ENCODE measurements at regions not wholly inside any gene's neighbourhood (a gene's known extent, or its start where the extent isn't known, plus 50 kb on each side); places are given as distances from the start of the nearest gene placed in this dataset.

DNA sequence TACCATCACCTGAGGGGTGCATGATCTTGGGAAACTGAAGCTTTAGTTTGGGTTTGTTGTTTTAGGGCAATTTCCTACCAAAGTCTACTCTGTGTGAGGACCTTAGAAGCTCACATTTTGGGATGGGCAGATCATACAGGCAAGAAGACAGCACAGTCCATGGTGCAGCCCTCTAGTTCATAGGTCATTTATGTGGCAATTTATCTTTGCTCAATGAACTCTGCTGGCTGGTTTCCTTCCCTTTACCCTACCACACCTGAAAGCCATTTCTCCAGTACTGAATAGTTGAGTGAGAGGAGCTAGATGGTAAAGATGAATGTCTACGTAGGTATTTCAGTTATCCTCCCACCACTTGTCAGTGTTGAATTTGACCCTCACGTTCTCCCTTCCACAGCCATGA, 87.5 kb upstream of the KLF12 start:
- TF ChIP-seq CTCF (IDR thresholded peaks at IDR 0.05; ENCODE audit: low read depth, low read length): no peak
- Histone ChIP-seq H3K4me3 (ENCODE audit: low read depth, low read length) (no peak overlapping the region), H3K27ac (no peak overlapping the region), H3K9me3 (ENCODE audit: severe bottlenecking) (no peaks in the 10 kb centered on the region), H3K27me3 (ENCODE audit: insufficient read depth, low read depth, severe bottlenecking) (no peaks in the 10 kb centered on the region), H3K36me3 (no peaks in the 10 kb centered on the region)
- DNase-seq: no peak

- H3K27me3 ChIP-seq (ENCODE audit: insufficient read depth, low read depth, severe bottlenecking): no peaks in the 10 kb centered on the region
- H3K9me3 ChIP-seq (ENCODE audit: severe bottlenecking): no peaks in the 10 kb centered on the region
- no peak for DNase-seq
- H3K27ac ChIP-seq: no peak overlapping the region
- no peak for TF ChIP-seq CTCF (IDR thresholded peaks at IDR 0.05; ENCODE audit: low read depth, low read length)
- no peak overlapping the region for H3K4me3 ChIP-seq (ENCODE audit: low read depth, low read length)
- H3K36me3 ChIP-seq: no peaks in the 10 kb centered on the region
These were observed 85.4 kb upstream of the KLF12 start for GRCh38 chr13:74219566-74219965.

DNA sequence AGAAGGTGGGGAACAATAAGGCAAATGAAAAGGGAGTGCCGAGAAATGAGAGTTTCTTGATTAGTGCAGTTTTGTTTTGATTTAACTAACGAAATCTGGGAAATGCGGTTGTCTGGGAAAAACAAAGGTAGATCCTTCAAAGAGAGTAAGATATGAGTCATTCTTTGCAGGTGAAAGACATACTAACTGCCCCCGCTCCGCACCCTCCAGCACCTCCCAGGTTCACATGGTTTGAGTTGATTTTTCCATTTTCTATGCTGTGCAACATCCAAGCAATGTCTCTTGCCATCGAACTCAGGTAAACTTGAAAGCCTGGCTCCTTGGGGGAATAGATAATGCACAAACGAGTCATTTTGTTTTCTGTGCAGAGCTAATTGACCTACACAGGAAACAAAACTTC, 84.1 kb upstream of the KLF12 start:
- Histone ChIP-seq H3K9me3 (ENCODE audit: severe bottlenecking) (no peaks in the 10 kb centered on the region), H3K4me3 (ENCODE audit: low read depth, low read length) (no peak overlapping the region), H3K27me3 (ENCODE audit: insufficient read depth, low read depth, severe bottlenecking) (no peaks in the 10 kb centered on the region), H3K36me3 (no peaks in the 10 kb centered on the region), H3K27ac (no peak overlapping the region)
- DNase-seq: no peak
- no peak for TF ChIP-seq CTCF (IDR thresholded peaks at IDR 0.05; ENCODE audit: low read depth, low read length)

DNA sequence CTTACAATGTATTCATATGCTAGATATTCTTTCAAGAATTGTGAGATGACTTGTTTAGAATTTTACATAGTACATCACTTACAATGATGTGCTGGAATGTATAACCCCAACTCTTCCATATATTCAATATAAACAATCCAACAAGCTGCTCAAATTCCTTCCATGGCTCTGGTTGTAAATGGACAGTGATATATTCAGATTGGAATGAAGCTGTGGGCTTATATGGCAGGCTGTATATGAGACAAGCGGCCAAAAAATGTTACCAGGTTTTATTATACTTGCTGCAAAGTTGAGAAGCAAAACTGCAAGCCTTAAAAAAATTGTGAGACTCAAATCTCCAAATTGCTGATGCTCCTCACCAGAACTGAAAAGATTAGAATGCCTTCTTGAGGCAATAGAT, 83.6 kb upstream of the KLF12 start:
- no peak for TF ChIP-seq CTCF (IDR thresholded peaks at IDR 0.05; ENCODE audit: low read depth, low read length)
- H3K4me3 ChIP-seq (ENCODE audit: low read depth, low read length): no peak overlapping the region
- no peak for DNase-seq

DNA sequence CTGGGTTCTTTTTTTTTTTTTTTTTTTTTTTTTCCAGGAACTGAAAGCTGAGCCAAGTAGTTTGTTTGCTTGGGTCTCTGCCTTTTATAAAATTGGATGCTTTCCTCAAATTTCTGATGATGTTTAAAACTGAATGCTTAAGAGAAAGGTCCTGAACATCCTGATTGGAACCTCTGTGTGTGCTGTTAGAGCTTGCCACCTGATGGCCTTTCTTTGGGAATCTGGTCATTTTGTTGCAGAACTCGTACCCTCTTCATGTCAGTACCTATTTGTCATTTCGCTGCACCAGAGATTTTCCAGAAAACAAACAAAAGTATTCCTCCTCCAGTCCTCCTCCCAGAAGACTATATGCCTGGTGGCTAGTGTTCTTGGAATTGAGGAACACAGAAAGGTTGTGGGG, 81.2 kb upstream of the KLF12 start:
- Histone ChIP-seq H3K4me3 (ENCODE audit: low read depth, low read length) (no peak overlapping the region), H3K27me3 (ENCODE audit: insufficient read depth, low read depth, severe bottlenecking) (no peaks in the 10 kb centered on the region), H3K27ac (no peak overlapping the region), H3K9me3 (ENCODE audit: severe bottlenecking) (no peaks in the 10 kb centered on the region), H3K36me3 (no peaks in the 10 kb centered on the region)
- no peak for DNase-seq
- no peak for TF ChIP-seq CTCF (IDR thresholded peaks at IDR 0.05; ENCODE audit: low read depth, low read length)

More for the DNA sequence above, 83.6 kb upstream of the KLF12 start:
- Histone ChIP-seq H3K27ac (no peak overlapping the region), H3K9me3 (ENCODE audit: severe bottlenecking) (no peaks in the 10 kb centered on the region), H3K36me3 (no peaks in the 10 kb centered on the region), H3K27me3 (ENCODE audit: insufficient read depth, low read depth, severe bottlenecking) (no peaks in the 10 kb centered on the region)

- H3K9me3 ChIP-seq (ENCODE audit: severe bottlenecking): no peaks in the 10 kb centered on the region
- H3K36me3 ChIP-seq: no peaks in the 10 kb centered on the region
- no peak overlapping the region for H3K27ac ChIP-seq
- H3K27me3 ChIP-seq (ENCODE audit: insufficient read depth, low read depth, severe bottlenecking): no peaks in the 10 kb centered on the region
- DNase-seq: no peak
- no peak for TF ChIP-seq CTCF (IDR thresholded peaks at IDR 0.05; ENCODE audit: low read depth, low read length)
- no peak overlapping the region for H3K4me3 ChIP-seq (ENCODE audit: low read depth, low read length)
These were observed 80.1 kb upstream of the KLF12 start for GRCh38 chr13:74214321-74214720.

Data from WERI-Rb-1 (cell line).